ENCODE measurements at regions not wholly inside any gene's neighbourhood (a gene's known extent, or its start where the extent isn't known, plus 50 kb on each side); places are given as distances from the start of the nearest gene placed in this dataset.
"Not testable (repeated sequence)": the region's sequence is repeated elsewhere in the genome, so short reads cannot be mapped to it uniquely, and the experiment has no call there.

GRCh38 chr9:88630574-88630973 lies 95.6 kb downstream of the NXNL2 start:
- CTCF ChIA-PET; H3K27me3 ChIP-seq (replicated peaks in 2 of 5; ENCODE audit: control insufficient read depth in 4 of 5, insufficient read depth in 5 of 5, low read length in 4 of 5); H3K4me3 ChIP-seq (ENCODE audit: control insufficient read depth in 1 of 7, extremely low read depth in 1 of 7, insufficient read depth in 4 of 7, low read depth in 2 of 7, low read length in 6 of 7); H3K36me3 ChIP-seq (ENCODE audit: control insufficient read depth in 4 of 4, insufficient read depth in 4 of 4, low read length in 3 of 4); H3K27ac ChIP-seq (ENCODE audit: insufficient read depth in 1 of 2, low read depth in 1 of 2, low read length in 2 of 2, poor library complexity in 1 of 2, severe bottlenecking in 2 of 2); H3K4me1 ChIP-seq (ENCODE audit: control extremely low read depth in 1 of 4, control insufficient read depth in 4 of 4, insufficient read depth in 4 of 4, low read length in 3 of 4); DNase-seq; POLR2A ChIA-PET; H3K9me3 ChIP-seq (ENCODE audit: control extremely low read depth in 1 of 5, control insufficient read depth in 4 of 5, insufficient read depth in 2 of 5, low read depth in 1 of 5, low read length in 4 of 5): not testable (repeated sequence)
- WGBS (ENCODE audit: insufficient coverage): 40% methylated on average over 1 of the region's 3 CpGs

DNA sequence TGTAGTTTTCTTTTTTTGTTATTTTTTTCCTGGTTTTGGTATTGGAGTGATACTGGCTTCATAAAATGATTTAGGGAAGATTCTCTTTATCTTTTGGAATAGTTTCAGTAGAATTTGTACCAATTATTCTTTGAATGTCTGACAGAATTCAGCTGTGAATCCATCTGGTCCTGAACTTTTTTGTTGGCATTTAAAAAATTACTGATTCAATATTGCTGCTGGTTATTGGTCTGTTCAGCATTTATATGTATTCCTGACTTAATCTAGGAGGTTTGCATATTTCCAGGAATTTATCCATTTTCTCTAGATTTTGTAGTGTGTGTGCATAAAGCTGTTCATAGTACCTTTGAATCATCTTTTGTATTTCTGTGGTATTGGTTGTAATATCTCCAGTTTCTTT lies 100.2 kb downstream of the NXNL2 start:
- no peak for DNase-seq
- Histone ChIP-seq H3K4me3 (ENCODE audit: control insufficient read depth in 1 of 7, extremely low read depth in 1 of 7, insufficient read depth in 4 of 7, low read depth in 2 of 7, low read length in 6 of 7) (no peak overlapping the region), H3K27ac (ENCODE audit: insufficient read depth in 1 of 2, low read depth in 1 of 2, low read length in 2 of 2, poor library complexity in 1 of 2, severe bottlenecking in 2 of 2) (no peak overlapping the region), H3K4me1 (ENCODE audit: control extremely low read depth in 1 of 4, control insufficient read depth in 4 of 4, insufficient read depth in 4 of 4, low read length in 3 of 4) (no peaks in the 10 kb centered on the region), H3K27me3 (replicated peaks in 2 of 5; ENCODE audit: control insufficient read depth in 4 of 5, insufficient read depth in 5 of 5, low read length in 4 of 5) (peaks cover 0 to 2% (median 0%) of the 10 kb centered on the region in 5 experiments), H3K36me3 (ENCODE audit: control insufficient read depth in 4 of 4, insufficient read depth in 4 of 4, low read length in 3 of 4) (no peaks in the 10 kb centered on the region), H3K9me3 (ENCODE audit: control extremely low read depth in 1 of 5, control insufficient read depth in 4 of 5, insufficient read depth in 2 of 5, low read depth in 1 of 5, low read length in 4 of 5) (peaks cover 1 to 19% (median 3%) of the 10 kb centered on the region in 5 experiments)
- CTCF ChIA-PET: interaction anchor here (1.4 kb wide), 1 partner anchor 28 kb away, joined by 3 read pairs; no protein-coding TSS in a partner anchor
- POLR2A ChIA-PET: interaction anchor here (0.6 kb wide), 1 partner anchor 29 kb away, joined by 4 read pairs; no protein-coding TSS in a partner anchor

DNA sequence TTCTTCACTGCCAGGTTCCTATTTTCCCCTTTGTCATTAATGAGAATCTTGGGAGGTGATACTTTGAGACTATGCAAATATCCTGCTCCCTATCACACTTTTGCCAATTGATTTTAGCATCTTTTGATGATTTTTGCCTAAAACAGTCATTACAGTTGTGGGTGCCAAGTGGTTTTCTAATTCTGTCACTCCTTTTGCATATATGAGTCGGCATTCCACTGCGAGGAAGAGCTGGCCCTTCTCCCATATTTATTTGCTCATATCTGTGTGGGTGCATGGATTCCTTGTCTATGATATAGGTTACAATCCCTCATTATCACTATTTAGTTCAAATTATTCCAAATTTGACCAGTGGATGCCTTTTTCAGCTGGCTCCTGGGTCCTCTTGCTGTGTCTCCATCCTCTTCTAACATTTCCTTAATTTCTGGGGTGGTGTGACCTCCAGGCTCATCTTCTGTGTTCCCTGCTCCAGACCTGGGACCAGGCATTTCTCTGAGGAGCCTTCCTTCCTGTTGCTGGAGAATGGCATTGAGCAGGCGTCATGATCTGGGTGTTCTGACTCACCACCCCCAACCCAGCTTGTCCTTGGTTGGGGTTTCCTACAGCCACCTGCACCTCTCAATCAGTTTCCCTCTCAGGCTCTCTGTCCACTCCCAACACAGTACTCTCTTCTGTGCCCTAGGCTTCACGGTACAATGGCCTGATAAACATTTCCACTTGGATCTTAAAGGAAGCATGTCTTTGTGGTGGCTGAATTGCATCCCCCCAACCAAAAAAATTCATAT lies 106.7 kb downstream of the NXNL2 start:
- peaks cover 0 to 15% (median 3%) of the 10 kb centered on the region in 5 experiments for H3K9me3 ChIP-seq (ENCODE audit: control extremely low read depth in 1 of 5, control insufficient read depth in 4 of 5, insufficient read depth in 2 of 5, low read depth in 1 of 5, low read length in 4 of 5)
- no peaks in the 10 kb centered on the region for H3K36me3 ChIP-seq (ENCODE audit: control insufficient read depth in 4 of 4, insufficient read depth in 4 of 4, low read length in 3 of 4)
- no peak overlapping the region for H3K27ac ChIP-seq (ENCODE audit: insufficient read depth in 1 of 2, low read depth in 1 of 2, low read length in 2 of 2, poor library complexity in 1 of 2, severe bottlenecking in 2 of 2)
- no peak for DNase-seq
- POLR2A ChIA-PET: no interaction called here
- peaks cover 0 to 10% (median 5%) of the 10 kb centered on the region in 5 experiments for H3K27me3 ChIP-seq (replicated peaks in 2 of 5; ENCODE audit: control insufficient read depth in 4 of 5, insufficient read depth in 5 of 5, low read length in 4 of 5)
- no peak overlapping the region for H3K4me3 ChIP-seq (ENCODE audit: control insufficient read depth in 1 of 7, extremely low read depth in 1 of 7, insufficient read depth in 4 of 7, low read depth in 2 of 7, low read length in 6 of 7)
- CTCF ChIA-PET: no interaction called here
- H3K4me1 ChIP-seq (ENCODE audit: control extremely low read depth in 1 of 4, control insufficient read depth in 4 of 4, insufficient read depth in 4 of 4, low read length in 3 of 4): no peaks in the 10 kb centered on the region
- no CpG with 5 or more reads among the region's 4 CpGs for WGBS (ENCODE audit: insufficient coverage)

GRCh38 chr9:88642336-88642735 lies 107.4 kb downstream of the NXNL2 start:
- Histone ChIP-seq H3K4me1 (ENCODE audit: control extremely low read depth in 1 of 4, control insufficient read depth in 4 of 4, insufficient read depth in 4 of 4, low read length in 3 of 4) (no peaks in the 10 kb centered on the region), H3K27ac (ENCODE audit: insufficient read depth in 1 of 2, low read depth in 1 of 2, low read length in 2 of 2, poor library complexity in 1 of 2, severe bottlenecking in 2 of 2) (no peak overlapping the region), H3K9me3 (ENCODE audit: control extremely low read depth in 1 of 5, control insufficient read depth in 4 of 5, insufficient read depth in 2 of 5, low read depth in 1 of 5, low read length in 4 of 5) (peaks cover 0 to 10% (median 3%) of the 10 kb centered on the region in 5 experiments), H3K4me3 (ENCODE audit: control insufficient read depth in 1 of 7, extremely low read depth in 1 of 7, insufficient read depth in 4 of 7, low read depth in 2 of 7, low read length in 6 of 7) (no peak overlapping the region), H3K36me3 (ENCODE audit: control insufficient read depth in 4 of 4, insufficient read depth in 4 of 4, low read length in 3 of 4) (no peaks in the 10 kb centered on the region), H3K27me3 (replicated peaks in 2 of 5; ENCODE audit: control insufficient read depth in 4 of 5, insufficient read depth in 5 of 5, low read length in 4 of 5) (peaks cover 0 to 10% (median 5%) of the 10 kb centered on the region in 5 experiments)
- CTCF ChIA-PET: no interaction called here
- POLR2A ChIA-PET: no interaction called here
- DNase-seq: no peak

- Histone ChIP-seq H3K27me3 (replicated peaks in 2 of 5; ENCODE audit: control insufficient read depth in 4 of 5, insufficient read depth in 5 of 5, low read length in 4 of 5) (peaks cover 0 to 13% (median 5%) of the 10 kb centered on the region in 5 experiments), H3K27ac (ENCODE audit: insufficient read depth in 1 of 2, low read depth in 1 of 2, low read length in 2 of 2, poor library complexity in 1 of 2, severe bottlenecking in 2 of 2) (no peak overlapping the region), H3K4me3 (ENCODE audit: control insufficient read depth in 1 of 7, extremely low read depth in 1 of 7, insufficient read depth in 4 of 7, low read depth in 2 of 7, low read length in 6 of 7) (no peak overlapping the region), H3K36me3 (ENCODE audit: control insufficient read depth in 4 of 4, insufficient read depth in 4 of 4, low read length in 3 of 4) (no peaks in the 10 kb centered on the region), H3K9me3 (ENCODE audit: control extremely low read depth in 1 of 5, control insufficient read depth in 4 of 5, insufficient read depth in 2 of 5, low read depth in 1 of 5, low read length in 4 of 5) (peaks cover 0 to 9% (median 0%) of the 10 kb centered on the region in 5 experiments), H3K4me1 (ENCODE audit: control extremely low read depth in 1 of 4, control insufficient read depth in 4 of 4, insufficient read depth in 4 of 4, low read length in 3 of 4) (no peaks in the 10 kb centered on the region)
- no CpG with 5 or more reads among the region's 4 CpGs for WGBS (ENCODE audit: insufficient coverage)
- CTCF ChIA-PET: interaction anchor here (0.5 kb wide), 1 partner anchor 556 kb away, joined by 4 read pairs; no protein-coding TSS in a partner anchor
- POLR2A ChIA-PET: no interaction called here
- no peak for DNase-seq
Observed at GRCh38 chr9:88643931-88644330, 109.0 kb downstream of the NXNL2 start.

- Histone ChIP-seq H3K9me3 (ENCODE audit: control extremely low read depth in 1 of 5, control insufficient read depth in 4 of 5, insufficient read depth in 2 of 5, low read depth in 1 of 5, low read length in 4 of 5) (peaks cover 0 to 9% (median 0%) of the 10 kb centered on the region in 5 experiments), H3K27ac (ENCODE audit: insufficient read depth in 1 of 2, low read depth in 1 of 2, low read length in 2 of 2, poor library complexity in 1 of 2, severe bottlenecking in 2 of 2) (no peak overlapping the region), H3K4me1 (ENCODE audit: control extremely low read depth in 1 of 4, control insufficient read depth in 4 of 4, insufficient read depth in 4 of 4, low read length in 3 of 4) (no peaks in the 10 kb centered on the region), H3K4me3 (ENCODE audit: control insufficient read depth in 1 of 7, extremely low read depth in 1 of 7, insufficient read depth in 4 of 7, low read depth in 2 of 7, low read length in 6 of 7) (no peak overlapping the region), H3K36me3 (ENCODE audit: control insufficient read depth in 4 of 4, insufficient read depth in 4 of 4, low read length in 3 of 4) (no peaks in the 10 kb centered on the region), H3K27me3 (replicated peaks in 2 of 5; ENCODE audit: control insufficient read depth in 4 of 5, insufficient read depth in 5 of 5, low read length in 4 of 5) (peaks cover 0 to 12% (median 4%) of the 10 kb centered on the region in 5 experiments)
- ChIA-PET CTCF (interaction anchor here (0.6 kb wide), 1 partner anchor 78 kb away, joined by 4 read pairs; no protein-coding TSS in a partner anchor), POLR2A (interaction anchor here (0.6 kb wide), 1 partner anchor 9 kb away, joined by 3 read pairs; no protein-coding TSS in a partner anchor)
- no peak for DNase-seq
- WGBS (ENCODE audit: insufficient coverage): 79% methylated on average over 3 of the region's 7 CpGs
Observed at GRCh38 chr9:88645172-88645878, 110.3 kb downstream of the NXNL2 start.

DNA sequence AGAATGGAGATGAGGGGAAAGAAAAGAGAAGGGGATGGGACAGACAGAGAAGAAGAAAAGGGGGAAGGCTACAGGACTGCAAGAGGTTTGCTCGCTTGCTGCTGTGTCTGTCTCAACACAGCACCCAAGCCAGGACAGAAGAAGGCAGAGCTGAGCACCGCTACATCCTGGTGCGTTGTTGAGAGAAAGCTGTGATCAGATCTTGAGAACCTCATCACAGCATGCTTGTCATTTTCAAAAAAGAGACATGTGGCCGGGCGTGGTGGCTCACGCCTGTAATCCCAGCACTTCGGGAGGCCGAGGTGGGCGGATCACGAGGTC lies 110.9 kb downstream of the NXNL2 start:
- no peaks in the 10 kb centered on the region for H3K36me3 ChIP-seq (ENCODE audit: control insufficient read depth in 4 of 4, insufficient read depth in 4 of 4, low read length in 3 of 4)
- H3K9me3 ChIP-seq (ENCODE audit: control extremely low read depth in 1 of 5, control insufficient read depth in 4 of 5, insufficient read depth in 2 of 5, low read depth in 1 of 5, low read length in 4 of 5): peaks cover 0 to 9% (median 0%) of the 10 kb centered on the region in 5 experiments
- ChIA-PET CTCF (interaction anchor here (0.6 kb wide), 1 partner anchor 78 kb away, joined by 4 read pairs; no protein-coding TSS in a partner anchor), POLR2A (interaction anchor here (0.6 kb wide), 1 partner anchor 9 kb away, joined by 3 read pairs; no protein-coding TSS in a partner anchor)
- H3K4me1 ChIP-seq (ENCODE audit: control extremely low read depth in 1 of 4, control insufficient read depth in 4 of 4, insufficient read depth in 4 of 4, low read length in 3 of 4): no peaks in the 10 kb centered on the region
- H3K27ac ChIP-seq (ENCODE audit: insufficient read depth in 1 of 2, low read depth in 1 of 2, low read length in 2 of 2, poor library complexity in 1 of 2, severe bottlenecking in 2 of 2): no peak overlapping the region
- DNase-seq: no peak
- H3K27me3 ChIP-seq (replicated peaks in 2 of 5; ENCODE audit: control insufficient read depth in 4 of 5, insufficient read depth in 5 of 5, low read length in 4 of 5): peaks cover 0 to 9% (median 4%) of the 10 kb centered on the region in 5 experiments
- H3K4me3 ChIP-seq (ENCODE audit: control insufficient read depth in 1 of 7, extremely low read depth in 1 of 7, insufficient read depth in 4 of 7, low read depth in 2 of 7, low read length in 6 of 7): no peak overlapping the region
- WGBS (ENCODE audit: insufficient coverage): 95% methylated on average over 10 of the region's 10 CpGs
